HCT116 (cell line): ENCODE measurements at regions not wholly inside any gene's neighbourhood (a gene's known extent, or its start where the extent isn't known, plus 50 kb on each side); places are given as distances from the start of the nearest gene placed in this dataset.

Source experiments
- ATAC-seq: fragments of 200-7000 bp; cut with Tn5 transposase; 2 replicates; pipeline ENCODE4 v1.9.1; 2020; ENCODE audit warnings: mild to moderate bottlenecking, moderate library complexity
- BruUV-seq: library from RNA; stranded (reverse); fragments of 400-500 nt; replicated peaks from 2 replicates; lab custom pipeline; 2021; lab: Mats Ljungman, UMichigan
- CTCF ChIA-PET: fragments of 300-600 bp; sonication (Branson Sonifier 250); formaldehyde crosslinking; loops from one replicate; lab custom pipeline; 2021; ENCODE audit warnings: antibody characterized with exemption; lab: Charles Lee
- POLR2A ChIA-PET: fragments of 300-600, 350-600 bp; sonication (Branson Sonifier 250); formaldehyde crosslinking; loops from one replicate; lab custom pipeline; 2021; ENCODE audit warnings: antibody characterized with exemption; lab: Charles Lee
- RAD21 ChIA-PET, 2 experiments: fragments of 300-600 bp; sonication (Branson Sonifier 250); formaldehyde crosslinking; loops; one replicate each; lab custom pipeline; 2023; ENCODE audit warnings: low total read pairs in 2 of 2; ENCODE audit not compliant: uncharacterized antibody in 2 of 2, unreplicated experiment in 2 of 2, low non-redundant PET in 1 of 2; lab: Charles Lee
- DNase-seq: peaks from one replicate; pipeline ENCODE4 v3.0.0-alpha.2; 2010; ENCODE audit warnings: low read depth, low spot score
- H2AFZ ChIP-seq: fragments of 200-600 bp; shearing (Covaris generic), sonication (generic); 2 replicates; pipeline ENCODE4 v1.6.1; 2017; ENCODE audit warnings: low read depth, mixed run types, mixed read lengths, antibody characterized with exemption, low read length; ENCODE audit not compliant: poor library complexity, severe bottlenecking
- H3K27ac ChIP-seq: 2 replicates; pipeline ENCODE4 v1.5.1; 2012; ENCODE audit warnings: low read depth, low read length
- H3K27me3 ChIP-seq: fragments of 200-600 bp; sonication (generic); 2 replicates; pipeline ENCODE4 v1.6.1; 2016; ENCODE audit warnings: mixed run types, low read length, mixed read lengths; ENCODE audit not compliant: insufficient read depth
- H3K36me3 ChIP-seq, 2 experiments: fragments of 200-500 bp in 1 of 2; fragments of 200-600 bp in 1 of 2; sonication (Bioruptor generic) in 1 of 2; sonication (generic) in 1 of 2; 2 replicates each; pipeline versions ENCODE4 v1.5.1 to v1.6.1; 2014 to 2016; ENCODE audit warnings: low read length in 2 of 2, inconsistent platforms in 1 of 2, mixed read lengths in 1 of 2, mixed run types in 1 of 2; ENCODE audit not compliant: insufficient read depth in 2 of 2, control insufficient read depth in 1 of 2
- H3K4me1 ChIP-seq, 2 experiments: fragments of 200-600 bp in 1 of 2; sonication (generic) in 1 of 2; 2 replicates each; pipeline versions ENCODE4 v1.5.1 to v1.6.1; 2012 to 2017; ENCODE audit warnings: low read length in 2 of 2, inconsistent platforms in 1 of 2, mild to moderate bottlenecking in 1 of 2, mixed read lengths in 1 of 2, mixed run types in 1 of 2, moderate library complexity in 1 of 2; ENCODE audit not compliant: insufficient read depth in 2 of 2, control insufficient read depth in 1 of 2
- H3K4me2 ChIP-seq: fragments of 200-600 bp; sonication (generic); 2 replicates; pipeline ENCODE4 v1.6.1; 2017; ENCODE audit warnings: mixed run types, low read length, mixed read lengths
- H3K4me3 ChIP-seq, 2 experiments: fragments of 200-600 bp in 1 of 2; sonication (generic) in 1 of 2; replicated peaks in 1 of 2; 2 replicates each; pipeline ENCODE4 v1.5.1; 2011 to 2016; ENCODE audit warnings: low read length in 2 of 2, control low read depth in 1 of 2, low read depth in 1 of 2, mild to moderate bottlenecking in 1 of 2, mixed read lengths in 1 of 2, mixed run types in 1 of 2
- H3K79me2 ChIP-seq: fragments of 200-600 bp; sonication (generic); 2 replicates; pipeline ENCODE4 v1.6.1; 2017; ENCODE audit warnings: mild to moderate bottlenecking, mixed run types, low read length, moderate library complexity, mixed read lengths; ENCODE audit not compliant: insufficient read depth
- H3K9ac ChIP-seq: fragments of 200-600 bp; sonication (generic); 2 replicates; pipeline ENCODE4 v1.6.1; 2016; ENCODE audit warnings: low read length, mixed read lengths
- H3K9me2 ChIP-seq: fragments of 200-600 bp; sonication (generic), shearing (Covaris generic); 2 replicates; pipeline ENCODE4 v1.6.1; 2017; ENCODE audit warnings: mixed run types, mild to moderate bottlenecking, moderate library complexity; ENCODE audit not compliant: insufficient read depth
- H3K9me3 ChIP-seq, 2 experiments: fragments of 200-500 bp in 1 of 2; fragments of 200-600 bp in 1 of 2; sonication (Bioruptor generic) in 1 of 2; sonication (generic) in 1 of 2; 2 replicates each; pipeline ENCODE4 v1.6.1; 2014 to 2017; ENCODE audit warnings: low read length in 2 of 2, mixed read lengths in 2 of 2, inconsistent platforms in 1 of 2, low read depth in 1 of 2, mild to moderate bottlenecking in 1 of 2, mixed run types in 1 of 2, moderate library complexity in 1 of 2; ENCODE audit not compliant: control insufficient read depth in 1 of 2, insufficient read depth in 1 of 2
- H4K20me1 ChIP-seq: fragments of 200-600 bp; sonication (generic), shearing (Covaris generic); 2 replicates; pipeline ENCODE4 v1.6.1; 2017; ENCODE audit warnings: mixed run types, mild to moderate bottlenecking, moderate library complexity; ENCODE audit not compliant: insufficient read depth
- CBX3 ChIP-seq: IDR thresholded peaks from 2 replicates; pipeline ENCODE4 v1.6.1; 2012; ENCODE audit warnings: low read depth
- CEBPB ChIP-seq: IDR thresholded peaks from 2 replicates; pipeline ENCODE4 v1.6.1; 2012; ENCODE audit warnings: low read depth
- EGR1 ChIP-seq: IDR thresholded peaks from 2 replicates; pipeline ENCODE4 v1.6.1; 2012; ENCODE audit warnings: low read depth
- EZH2 ChIP-seq: fragments of 200-600 bp; sonication (generic); IDR thresholded peaks from 2 replicates; pipeline ENCODE4 v1.6.1; 2017; ENCODE audit warnings: antibody characterized with exemption, mixed run types
- FOSL1 ChIP-seq: IDR thresholded peaks from 2 replicates; pipeline ENCODE4 v1.6.1; 2012; ENCODE audit warnings: low read depth
- MAX ChIP-seq: IDR thresholded peaks from 2 replicates; pipeline ENCODE4 v1.6.1; 2012
- SIN3A ChIP-seq: IDR thresholded peaks from 2 replicates; pipeline ENCODE4 v1.6.1; 2012; ENCODE audit warnings: low read depth
- SP1 ChIP-seq: IDR thresholded peaks from 2 replicates; pipeline ENCODE4 v1.6.1; 2012; ENCODE audit warnings: low read depth
- ZBTB33 ChIP-seq: IDR thresholded peaks from 2 replicates; pipeline ENCODE4 v1.6.1; 2011; ENCODE audit warnings: mild to moderate bottlenecking, low read length, moderate library complexity; ENCODE audit not compliant: insufficient replicate concordance; ENCODE audit errors: extremely low read depth
- ZNF274 ChIP-seq: fragments of 200-500 bp; sonication (Bioruptor generic); IDR thresholded peaks from 2 replicates; pipeline ENCODE4 v1.6.1; 2014; ENCODE audit warnings: mild to moderate bottlenecking, low read depth, low read length, inconsistent platforms
- intact Hi-C: fragments of 100-400 bp; cut with micrococcal nuclease; formaldehyde crosslinking; loops from 2 replicates; pipeline ENCODE4 v1.10.0; 2022

- BruUV-seq = no TSS peak
- Histone ChIP-seq H3K9me2 (no peaks in the 10 kb centered on the region), H3K4me1 (peaks cover 3 to 39% of the 10 kb centered on the region in 2 experiments; a peak in 3 of 4 replicates), H3K4me2 (no peak overlapping the region), H3K4me3 (no peak overlapping the region), H3K36me3 (no peaks in the 10 kb centered on the region), H3K9ac (no peak overlapping the region), H4K20me1 (no peaks in the 10 kb centered on the region), H2AFZ (no peak overlapping the region), H3K9me3 (no peaks in the 10 kb centered on the region), H3K79me2 (no peaks in the 10 kb centered on the region), H3K27me3 (no peaks in the 10 kb centered on the region), H3K27ac (no peak overlapping the region)
- DNase-seq = no peak
- ChIA-PET CTCF (no interaction called here), RAD21 (no interaction called here), POLR2A (no interaction called here)
- intact Hi-C loops = loop anchor here (10.0 kb wide), 1 partner anchor 344 kb away; no protein-coding TSS in a partner anchor
- ATAC-seq = no peak
- no peak for TF ChIP-seq CBX3
- no peak for TF ChIP-seq FOSL1
- no peak for TF ChIP-seq ZNF274
- no peak for TF ChIP-seq EZH2
- no peak for TF ChIP-seq ZBTB33
- no peak for TF ChIP-seq EGR1
- no peak for TF ChIP-seq CEBPB
- no peak for TF ChIP-seq SP1
- TF ChIP-seq MAX = no peak
- no peak for TF ChIP-seq SIN3A
These were observed 60.7 kb upstream of the FNDC1 start for GRCh38 chr6:159108426-159108985.
